ENCODE measurements at regions not wholly inside any gene's neighbourhood (a gene's known extent, or its start where the extent isn't known, plus 50 kb on each side); places are given as distances from the start of the nearest gene placed in this dataset.

- no peak for DNase-seq
These were observed 394.6 kb downstream of the PREX1 start for GRCh38 chr20:48433178-48433577.

GRCh38 chr20:48432494-48432832 lies 395.3 kb downstream of the PREX1 start:
- no peak for DNase-seq

- DNase-seq, result no peak
These were observed 395.9 kb downstream of the PREX1 start for GRCh38 chr20:48431653-48432493.

- DNase-seq, result no peak
These were observed 401.2 kb downstream of the PREX1 start for GRCh38 chr20:48426630-48427029.

GRCh38 chr20:48425817-48426612 lies 401.8 kb downstream of the PREX1 start:
- no peak for DNase-seq

- DNase-seq, result no peak
These were observed 402.5 kb downstream of the PREX1 start for GRCh38 chr20:48425321-48425720.

GRCh38 chr20:48422242-48422960 lies 405.4 kb downstream of the PREX1 start:
- DNase-seq, result no peak

GRCh38 chr20:48421547-48421946 lies 406.3 kb downstream of the PREX1 start:
- no peak for DNase-seq

GRCh38 chr20:48420176-48420575 lies 407.6 kb downstream of the PREX1 start:
- no peak for DNase-seq

- DNase-seq, result no peak
These were observed 408.6 kb downstream of the PREX1 start for GRCh38 chr20:48419173-48419572.

- DNase-seq, result no peak
These were observed 411.8 kb downstream of the PREX1 start for GRCh38 chr20:48416002-48416401.

- DNase-seq, result no peak
These were observed 413.0 kb downstream of the PREX1 start for GRCh38 chr20:48414786-48415185.

- DNase-seq, result no peak
These were observed 415.8 kb downstream of the PREX1 start for GRCh38 chr20:48411919-48412522.

GRCh38 chr20:48411245-48411644 lies 416.6 kb downstream of the PREX1 start:
- DNase-seq, result no peak

GRCh38 chr20:48409055-48409615 lies 418.7 kb downstream of the PREX1 start:
- no peak for DNase-seq

GRCh38 chr20:48407710-48408109 lies 420.1 kb downstream of the PREX1 start:
- no peak for DNase-seq

GRCh38 chr20:48406912-48407340 lies 420.9 kb downstream of the PREX1 start:
- no peak for DNase-seq

GRCh38 chr20:48406498-48406897 lies 421.3 kb downstream of the PREX1 start:
- DNase-seq, result no peak

- DNase-seq, result no peak
These were observed 421.9 kb downstream of the PREX1 start for GRCh38 chr20:48405909-48406308.

- DNase-seq, result no peak
These were observed 423.2 kb downstream of the PREX1 start for GRCh38 chr20:48404598-48404997.

GRCh38 chr20:48403167-48403761 lies 424.5 kb downstream of the PREX1 start:
- DNase-seq, result no peak

- no peak for DNase-seq
These were observed 426.4 kb downstream of the PREX1 start for GRCh38 chr20:48401359-48401758.
